KOPT-K1 (cell line): ENCODE measurements at regions not wholly inside any gene's neighbourhood (a gene's known extent, or its start where the extent isn't known, plus 50 kb on each side); places are given as distances from the start of the nearest gene placed in this dataset.
"Not testable (repeated sequence)": the region's sequence is repeated elsewhere in the genome, so short reads cannot be mapped to it uniquely, and the experiment has no call there.

Experiments
- H3K27ac ChIP-seq: fragments of 200-600 bp; sonication (generic); 2 replicates; pipeline ENCODE4 v1.5.1; 2016; ENCODE audit warnings: antibody characterized with exemption, mild to moderate bottlenecking, low read depth, low read length; ENCODE audit not compliant: poor library complexity, severe bottlenecking
- H3K36me3 ChIP-seq: fragments of 200-600 bp; sonication (generic); 2 replicates; pipeline ENCODE4 v1.5.1; 2017; ENCODE audit warnings: antibody characterized with exemption, mild to moderate bottlenecking, low read length, moderate library complexity; ENCODE audit not compliant: insufficient read depth
- H3K9me3 ChIP-seq: fragments of 200-600 bp; sonication (generic); 2 replicates; pipeline ENCODE4 v1.5.1; 2017; ENCODE audit warnings: antibody characterized with exemption, low read length, mild to moderate bottlenecking; ENCODE audit not compliant: insufficient read depth, poor library complexity, severe bottlenecking

GRCh38 chr4:179151770-179152169 lies 1709.5 kb upstream of the AGA start:
- Histone ChIP-seq H3K9me3 (no peaks in the 10 kb centered on the region), H3K36me3 (no peaks in the 10 kb centered on the region), H3K27ac (no peak overlapping the region)

GRCh38 chr4:179163147-179163546 lies 1720.9 kb upstream of the AGA start:
- Histone ChIP-seq H3K27ac (no peak overlapping the region), H3K9me3 (no peaks in the 10 kb centered on the region), H3K36me3 (no peaks in the 10 kb centered on the region)

- no peaks in the 10 kb centered on the region for H3K36me3 ChIP-seq
- no peak overlapping the region for H3K27ac ChIP-seq
- H3K9me3 ChIP-seq, result no peaks in the 10 kb centered on the region
Measured at GRCh38 chr4:179164267-179164999, 1722.2 kb upstream of the AGA start.

GRCh38 chr4:179165000-179165738 lies 1722.9 kb upstream of the AGA start:
- no peaks in the 10 kb centered on the region for H3K36me3 ChIP-seq
- H3K9me3 ChIP-seq, result no peaks in the 10 kb centered on the region
- no peak overlapping the region for H3K27ac ChIP-seq

GRCh38 chr4:179165862-179166261 lies 1723.6 kb upstream of the AGA start:
- Histone ChIP-seq H3K27ac (no peak overlapping the region), H3K36me3 (no peaks in the 10 kb centered on the region), H3K9me3 (no peaks in the 10 kb centered on the region)

- H3K9me3 ChIP-seq, H3K27ac ChIP-seq, H3K36me3 ChIP-seq: not testable (repeated sequence)
Measured at GRCh38 chr4:179170308-179170707, 1728.1 kb upstream of the AGA start.

GRCh38 chr4:179182741-179183140 lies 1740.5 kb upstream of the AGA start:
- Histone ChIP-seq H3K36me3 (no peaks in the 10 kb centered on the region), H3K27ac (no peak overlapping the region), H3K9me3 (peaks cover 4% of the 10 kb centered on the region)

GRCh38 chr4:179195887-179196286 lies 1753.7 kb upstream of the AGA start:
- no peaks in the 10 kb centered on the region for H3K36me3 ChIP-seq
- H3K27ac ChIP-seq, result no peak overlapping the region
- no peaks in the 10 kb centered on the region for H3K9me3 ChIP-seq

- Histone ChIP-seq H3K27ac (no peak overlapping the region), H3K36me3 (no peaks in the 10 kb centered on the region), H3K9me3 (no peaks in the 10 kb centered on the region)
Measured at GRCh38 chr4:179196511-179196910, 1754.3 kb upstream of the AGA start.

- no peaks in the 10 kb centered on the region for H3K36me3 ChIP-seq
- H3K9me3 ChIP-seq, result no peaks in the 10 kb centered on the region
- no peak overlapping the region for H3K27ac ChIP-seq
Measured at GRCh38 chr4:179200681-179201080, 1758.4 kb upstream of the AGA start.

- Histone ChIP-seq H3K27ac (no peak overlapping the region), H3K9me3 (no peaks in the 10 kb centered on the region), H3K36me3 (no peaks in the 10 kb centered on the region)
Measured at GRCh38 chr4:179225594-179225993, 1783.4 kb upstream of the AGA start.

- Histone ChIP-seq H3K9me3 (no peaks in the 10 kb centered on the region), H3K27ac (no peak overlapping the region), H3K36me3 (no peaks in the 10 kb centered on the region)
Measured at GRCh38 chr4:179248821-179249220, 1806.6 kb upstream of the AGA start.

GRCh38 chr4:179268791-179269190 lies 1826.6 kb upstream of the AGA start:
- Histone ChIP-seq H3K9me3 (no peaks in the 10 kb centered on the region), H3K36me3 (no peaks in the 10 kb centered on the region), H3K27ac (no peak overlapping the region)

GRCh38 chr4:179272282-179272681 lies 1830.0 kb upstream of the AGA start:
- Histone ChIP-seq H3K9me3 (no peaks in the 10 kb centered on the region), H3K36me3 (no peaks in the 10 kb centered on the region), H3K27ac (no peak overlapping the region)

GRCh38 chr4:179278647-179279046 lies 1836.4 kb upstream of the AGA start:
- H3K9me3 ChIP-seq, result no peaks in the 10 kb centered on the region
- H3K27ac ChIP-seq, result no peak overlapping the region
- no peaks in the 10 kb centered on the region for H3K36me3 ChIP-seq

- Histone ChIP-seq H3K9me3 (no peaks in the 10 kb centered on the region), H3K27ac (no peak overlapping the region), H3K36me3 (no peaks in the 10 kb centered on the region)
Measured at GRCh38 chr4:179285696-179286095, 1843.5 kb upstream of the AGA start.
